Vagina (tissue), 2 donors: ENCODE measurements at regions not wholly inside any gene's neighbourhood (a gene's known extent, or its start where the extent isn't known, plus 50 kb on each side); places are given as distances from the start of the nearest gene placed in this dataset.

Experiments
- POLR2A ChIP-seq, 2 donors: fragments of 450-650 bp; IDR thresholded peaks; one replicate each; pipeline ENCODE4 v1.6.1; 2017; ENCODE audit warnings: antibody characterized with exemption in 2 of 2, mild to moderate bottlenecking in 2 of 2, moderate library complexity in 2 of 2
- TF ChIP-seq, protein P1 (sequence below), 3 experiments: fragments of 450-650 bp in 2 of 3; fragments of 200-600 bp in 1 of 3; sonication (generic) in 1 of 3; IDR thresholded peaks; one replicate each; pipeline ENCODE4 v1.5.1; 2017 to 2019; ENCODE audit warnings: antibody characterized with exemption in 3 of 3, mild to moderate bottlenecking in 2 of 3, moderate library complexity in 2 of 3

DNA sequence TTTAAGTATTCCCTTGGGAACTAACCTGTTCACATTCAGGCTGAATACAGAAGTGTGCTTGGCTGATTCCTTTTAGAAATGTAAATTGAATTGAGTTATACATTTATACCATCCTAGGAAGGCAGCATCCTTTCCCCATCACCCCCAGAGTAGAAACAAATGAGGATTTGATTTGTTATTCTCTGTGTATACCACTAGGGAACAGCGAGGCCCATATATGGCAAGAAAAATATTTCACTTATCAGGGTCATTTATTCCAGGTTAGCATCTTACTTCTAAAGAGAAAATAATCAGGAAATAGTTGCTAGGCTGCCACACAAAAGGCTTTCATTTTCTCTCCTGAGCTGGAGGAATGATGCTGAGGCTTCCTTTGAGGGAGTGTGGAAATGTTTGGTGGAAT is 516.9 kb downstream of the PIK3C3 start:
- TF ChIP-seq, protein P1, sequence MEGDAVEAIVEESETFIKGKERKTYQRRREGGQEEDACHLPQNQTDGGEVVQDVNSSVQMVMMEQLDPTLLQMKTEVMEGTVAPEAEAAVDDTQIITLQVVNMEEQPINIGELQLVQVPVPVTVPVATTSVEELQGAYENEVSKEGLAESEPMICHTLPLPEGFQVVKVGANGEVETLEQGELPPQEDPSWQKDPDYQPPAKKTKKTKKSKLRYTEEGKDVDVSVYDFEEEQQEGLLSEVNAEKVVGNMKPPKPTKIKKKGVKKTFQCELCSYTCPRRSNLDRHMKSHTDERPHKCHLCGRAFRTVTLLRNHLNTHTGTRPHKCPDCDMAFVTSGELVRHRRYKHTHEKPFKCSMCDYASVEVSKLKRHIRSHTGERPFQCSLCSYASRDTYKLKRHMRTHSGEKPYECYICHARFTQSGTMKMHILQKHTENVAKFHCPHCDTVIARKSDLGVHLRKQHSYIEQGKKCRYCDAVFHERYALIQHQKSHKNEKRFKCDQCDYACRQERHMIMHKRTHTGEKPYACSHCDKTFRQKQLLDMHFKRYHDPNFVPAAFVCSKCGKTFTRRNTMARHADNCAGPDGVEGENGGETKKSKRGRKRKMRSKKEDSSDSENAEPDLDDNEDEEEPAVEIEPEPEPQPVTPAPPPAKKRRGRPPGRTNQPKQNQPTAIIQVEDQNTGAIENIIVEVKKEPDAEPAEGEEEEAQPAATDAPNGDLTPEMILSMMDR (IDR thresholded peaks at IDR 0.05): no peak
- TF ChIP-seq POLR2A (IDR thresholded peaks at IDR 0.05): no peak
